ENCODE measurements at regions not wholly inside any gene's neighbourhood (a gene's known extent, or its start where the extent isn't known, plus 50 kb on each side); places are given as distances from the start of the nearest gene placed in this dataset.

DNA sequence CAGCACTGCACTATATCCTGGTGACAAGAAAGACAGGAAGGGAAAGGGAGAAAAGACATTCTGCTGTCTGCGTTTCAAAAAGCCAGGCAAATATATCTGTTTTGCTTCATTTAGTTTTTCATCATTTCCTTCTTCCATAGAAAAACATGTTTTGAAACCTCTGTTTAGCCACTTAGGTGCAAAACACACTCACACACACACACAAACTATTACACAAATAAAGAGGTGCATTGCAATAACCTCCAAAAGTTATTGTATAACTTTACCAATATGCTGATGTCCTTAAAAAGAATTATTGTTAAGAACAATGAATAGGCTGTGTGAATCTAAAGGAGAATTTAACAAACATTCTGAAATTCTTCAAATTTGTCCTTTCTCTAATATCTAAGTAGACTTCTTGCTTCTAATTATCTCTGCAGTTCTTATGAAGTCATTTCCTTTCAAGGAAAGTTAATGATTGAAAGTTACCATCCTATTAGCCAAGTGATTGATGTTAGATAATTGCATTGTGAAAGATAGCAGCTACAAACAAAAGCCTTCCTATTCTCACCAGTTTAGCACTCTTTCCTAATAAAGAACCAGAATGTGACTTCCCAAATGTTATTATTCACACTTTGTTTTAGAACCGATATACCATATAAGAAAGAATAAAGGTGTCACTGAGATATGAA is 516.7 kb downstream of the KCNJ3 start:
- H3K4me3 ChIP-seq (ENCODE audit: low read depth, low read length): no peak overlapping the region

DNA sequence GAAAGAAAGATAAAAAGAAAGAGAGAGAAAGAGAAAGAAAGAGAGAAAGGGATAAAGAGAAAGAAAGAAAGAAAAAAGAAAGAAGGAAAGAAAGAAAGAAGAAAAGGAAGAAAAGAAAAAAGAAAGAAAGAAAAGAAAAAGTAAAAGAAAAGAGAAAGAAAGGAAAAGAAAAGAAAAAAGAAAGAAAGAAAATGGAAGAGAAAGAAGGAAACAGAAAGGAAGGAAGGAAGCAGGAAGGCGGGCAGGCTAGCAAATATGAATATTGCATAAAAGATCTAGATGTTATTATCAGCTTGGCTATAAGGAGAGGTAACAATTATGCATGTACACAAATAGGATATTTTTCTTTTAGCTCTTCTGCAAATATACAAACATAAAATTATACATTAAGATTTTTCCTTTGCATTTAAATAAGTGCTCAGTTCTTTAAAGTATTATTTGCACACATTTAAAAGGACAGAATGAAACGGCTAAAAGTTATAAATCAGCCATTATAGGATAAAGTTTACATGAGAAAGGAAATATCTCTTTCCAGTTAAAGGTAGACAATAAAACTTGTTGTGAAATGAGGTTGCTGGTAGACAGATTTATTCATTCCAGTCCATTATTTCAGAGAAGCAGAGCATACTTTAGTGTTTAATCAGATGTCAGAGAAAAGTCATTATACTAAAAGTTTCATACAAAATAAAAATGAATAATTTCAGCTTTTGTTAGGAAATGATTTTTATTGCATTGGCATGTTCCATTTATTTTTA is 511.4 kb downstream of the KCNJ3 start:
- H3K4me3 ChIP-seq (ENCODE audit: low read depth, low read length): no peak overlapping the region

DNA sequence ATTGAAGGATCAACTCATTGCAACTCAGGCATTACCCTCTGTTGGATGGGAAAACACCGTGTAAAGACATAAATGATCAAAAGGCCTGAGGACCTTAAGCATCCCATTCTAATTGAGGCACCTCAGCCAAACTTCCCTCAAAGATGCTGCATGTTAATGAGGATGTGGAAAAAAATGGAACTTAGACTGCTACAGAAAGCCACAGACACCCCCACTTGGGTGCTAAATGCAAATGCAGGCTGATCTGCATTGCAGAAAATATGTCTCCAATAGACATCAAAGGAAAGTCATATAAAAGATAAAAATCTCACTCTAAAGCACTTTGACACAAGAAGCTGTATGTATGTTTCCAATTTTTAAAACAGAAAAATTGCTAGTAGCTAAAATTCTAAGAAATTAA is 504.7 kb downstream of the KCNJ3 start:
- no peak overlapping the region for H3K4me3 ChIP-seq (ENCODE audit: low read depth, low read length)

DNA sequence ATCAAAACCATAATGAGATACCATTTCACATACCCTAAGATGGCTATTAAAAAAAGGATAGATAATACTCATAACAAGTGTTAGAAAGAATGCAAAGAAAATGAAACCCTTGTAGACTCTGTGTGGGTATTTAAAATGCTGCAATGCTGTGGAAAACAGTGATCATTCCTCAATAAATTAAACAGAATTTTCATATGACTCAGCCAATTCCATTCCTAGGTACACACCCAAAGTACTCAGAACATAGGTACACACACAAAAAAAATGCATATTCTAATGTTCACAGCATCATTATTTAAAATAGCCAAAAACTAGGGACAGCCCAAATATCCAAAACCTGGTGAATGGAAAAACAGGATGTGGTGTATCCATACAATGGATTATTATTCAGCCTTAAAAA is 502.3 kb downstream of the KCNJ3 start:
- H3K4me3 ChIP-seq (ENCODE audit: low read depth, low read length): no peak overlapping the region

DNA sequence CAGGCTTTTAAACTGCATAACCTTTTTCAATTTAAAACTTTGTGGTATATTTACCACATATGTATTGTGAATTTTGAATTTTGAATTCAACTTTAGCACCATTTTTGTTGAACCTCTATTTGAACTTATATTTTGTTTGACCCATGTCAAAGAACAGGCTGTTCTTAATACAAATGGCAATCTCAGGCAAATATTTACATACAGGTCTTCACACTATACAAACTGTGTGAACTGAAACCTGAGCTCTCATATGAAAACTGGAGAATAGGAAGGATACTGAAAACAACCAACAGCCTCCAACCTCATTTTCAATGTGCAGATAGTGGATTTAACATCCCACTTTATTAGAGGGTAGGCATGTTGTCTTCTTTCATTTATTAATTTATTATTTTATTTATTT is 491.8 kb downstream of the KCNJ3 start:
- H3K4me3 ChIP-seq (ENCODE audit: low read depth, low read length): no peak overlapping the region

DNA sequence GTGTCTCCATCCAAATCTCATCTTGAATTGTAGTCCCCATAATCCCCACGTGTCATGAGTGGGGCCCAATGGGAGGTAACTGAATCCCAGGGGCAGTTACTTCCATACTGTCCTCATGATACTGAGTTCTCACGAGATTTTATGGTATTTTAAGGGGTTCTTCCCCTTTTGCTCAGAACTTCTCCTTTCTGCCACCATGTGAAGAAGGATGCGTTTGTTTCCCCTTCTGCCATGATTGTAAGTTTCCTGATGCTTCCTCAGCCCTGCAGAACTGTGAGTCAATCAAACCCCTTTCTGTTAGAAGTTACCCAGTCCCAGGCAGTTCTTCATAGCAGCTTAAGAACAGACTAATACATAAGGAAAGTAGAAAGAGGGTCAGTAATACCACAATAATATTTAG is 480.4 kb downstream of the KCNJ3 start:
- no peak overlapping the region for H3K4me3 ChIP-seq (ENCODE audit: low read depth, low read length)

DNA sequence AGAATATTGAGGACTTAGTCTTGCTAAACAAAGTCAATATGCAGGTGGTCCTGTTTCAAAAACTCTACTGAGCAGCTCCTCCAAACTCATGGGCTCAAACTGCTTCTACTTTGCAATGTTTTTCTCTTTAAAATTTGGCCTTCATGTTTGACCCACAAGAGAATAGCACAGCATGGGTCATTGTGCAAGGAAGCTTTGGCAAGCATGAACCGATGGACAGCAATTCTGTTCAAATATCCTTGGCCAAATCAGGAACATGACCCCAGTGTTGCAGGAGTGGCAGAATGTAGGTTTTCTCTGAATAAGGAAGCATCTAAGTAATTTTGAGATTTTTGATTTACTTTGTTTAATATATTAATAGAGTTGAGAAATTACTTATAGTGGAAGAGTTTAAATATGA is 477.9 kb downstream of the KCNJ3 start:
- H3K4me3 ChIP-seq (ENCODE audit: low read depth, low read length): no peak overlapping the region

DNA sequence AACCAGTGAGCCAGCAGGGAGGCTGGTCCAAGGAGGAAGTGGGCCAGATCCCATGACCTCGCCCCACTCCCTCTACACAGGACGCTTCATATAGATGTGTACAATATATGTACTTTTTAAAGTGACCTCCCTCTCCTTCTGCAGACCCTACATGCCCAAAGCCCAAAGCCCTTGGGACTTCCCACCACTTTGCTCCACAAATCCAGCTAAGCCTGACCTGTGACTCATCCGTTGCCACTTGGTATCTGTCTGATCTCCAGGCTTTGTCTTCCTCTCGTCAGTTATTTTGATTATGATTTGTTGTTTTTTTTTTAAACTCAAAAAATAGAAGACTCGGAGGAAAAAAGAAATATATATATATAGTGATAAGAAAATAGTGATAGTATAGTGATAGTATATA is 470.8 kb downstream of the KCNJ3 start:
- no peak overlapping the region for H3K4me3 ChIP-seq (ENCODE audit: low read depth, low read length)

DNA sequence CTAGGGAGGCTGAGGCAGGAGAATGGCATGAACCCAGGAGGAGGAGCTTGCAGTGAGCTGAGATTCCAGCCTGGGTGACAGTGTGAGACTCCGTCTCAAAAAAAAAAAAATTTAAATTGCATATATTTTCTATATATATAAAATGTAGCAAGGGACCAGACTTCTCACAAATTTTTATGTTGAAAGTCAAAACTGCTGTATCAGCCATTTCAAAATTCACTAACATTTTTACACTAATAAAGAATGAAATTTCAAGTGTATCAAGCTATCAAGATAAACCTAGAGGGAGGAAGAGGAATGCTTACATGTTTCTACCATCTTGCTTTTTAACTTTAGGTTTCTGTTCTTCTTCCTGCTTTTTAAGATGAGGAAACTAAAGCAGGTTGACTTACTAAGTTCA is 464.0 kb downstream of the KCNJ3 start:
- H3K4me3 ChIP-seq (ENCODE audit: low read depth, low read length): no peak overlapping the region

DNA sequence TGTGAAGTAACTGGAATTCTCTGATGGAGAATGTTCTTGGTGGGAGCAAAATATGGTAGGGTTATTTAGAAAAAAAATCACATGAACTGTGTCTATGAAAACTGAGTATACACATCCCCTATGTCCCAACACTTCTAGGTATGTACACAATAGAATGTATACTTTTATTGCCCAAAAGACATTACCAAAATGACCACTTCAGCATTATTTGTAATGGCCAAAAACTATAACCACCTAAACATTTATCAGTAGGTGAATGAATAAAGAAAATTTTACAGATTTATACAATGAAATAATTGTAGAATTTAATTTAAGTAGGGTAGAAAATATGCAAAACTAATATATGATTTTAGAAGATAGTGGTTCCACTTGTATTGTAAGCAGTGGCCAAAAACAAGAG is 462.8 kb downstream of the KCNJ3 start:
- H3K4me3 ChIP-seq (ENCODE audit: low read depth, low read length): no peak overlapping the region

DNA sequence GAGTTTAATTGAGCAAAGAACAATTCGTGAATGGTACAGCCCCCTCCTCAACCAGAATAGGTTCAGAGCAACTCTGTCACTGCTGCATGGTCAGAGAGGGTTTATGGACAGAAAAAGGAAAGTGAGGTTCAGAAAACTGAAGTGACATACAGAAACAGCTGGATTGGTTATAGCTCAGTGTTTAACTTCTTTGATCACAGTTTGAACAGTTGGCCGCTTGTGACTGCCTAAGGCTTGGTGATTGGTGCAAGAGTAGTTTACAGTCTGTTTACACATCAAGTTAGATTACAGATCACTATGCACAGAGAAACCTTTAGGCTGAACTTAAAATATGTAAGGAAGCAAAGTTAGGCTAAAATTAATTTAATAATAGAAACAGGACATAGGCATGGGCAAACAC is 459.2 kb downstream of the KCNJ3 start:
- H3K4me3 ChIP-seq (ENCODE audit: low read depth, low read length): no peak overlapping the region

DNA sequence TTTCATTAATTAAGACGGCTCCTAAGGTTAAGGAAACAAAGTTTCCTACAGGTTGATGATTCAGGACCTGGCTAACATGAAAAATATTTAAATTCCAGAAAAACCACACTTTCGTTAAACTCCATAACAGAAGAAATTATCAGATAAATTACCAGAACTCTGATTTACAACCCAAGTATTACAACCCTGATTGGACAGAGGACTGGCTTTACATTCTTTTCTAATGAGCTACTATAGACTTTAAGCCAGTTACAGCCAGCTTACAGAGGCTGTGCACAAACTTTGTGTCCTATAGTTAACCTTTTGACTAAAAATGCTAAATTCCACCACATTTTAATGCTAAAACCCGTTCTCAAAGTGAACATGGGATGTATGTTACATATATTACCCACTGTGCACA is 458.6 kb downstream of the KCNJ3 start:
- no peak overlapping the region for H3K4me3 ChIP-seq (ENCODE audit: low read depth, low read length)

DNA sequence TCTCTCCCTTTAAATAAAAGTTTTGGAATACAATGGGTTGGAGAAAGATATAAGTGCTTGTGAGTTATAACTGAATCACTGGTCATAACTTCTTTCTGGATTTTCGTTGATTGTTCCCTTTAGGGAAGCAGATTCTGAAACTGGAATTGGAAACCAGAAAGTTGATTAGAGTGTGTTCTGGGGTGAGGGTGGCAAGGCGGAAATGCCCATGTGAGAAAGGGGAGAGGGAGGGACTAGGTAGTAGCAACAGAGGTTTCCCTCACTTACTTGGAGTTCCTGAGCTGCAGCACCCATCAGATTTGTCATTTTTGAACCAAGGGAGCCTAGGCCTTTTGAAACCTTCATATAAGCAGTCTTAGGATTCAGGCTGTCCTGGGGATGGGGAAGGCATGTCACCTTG is 453.4 kb downstream of the KCNJ3 start:
- no peak overlapping the region for H3K4me3 ChIP-seq (ENCODE audit: low read depth, low read length)

DNA sequence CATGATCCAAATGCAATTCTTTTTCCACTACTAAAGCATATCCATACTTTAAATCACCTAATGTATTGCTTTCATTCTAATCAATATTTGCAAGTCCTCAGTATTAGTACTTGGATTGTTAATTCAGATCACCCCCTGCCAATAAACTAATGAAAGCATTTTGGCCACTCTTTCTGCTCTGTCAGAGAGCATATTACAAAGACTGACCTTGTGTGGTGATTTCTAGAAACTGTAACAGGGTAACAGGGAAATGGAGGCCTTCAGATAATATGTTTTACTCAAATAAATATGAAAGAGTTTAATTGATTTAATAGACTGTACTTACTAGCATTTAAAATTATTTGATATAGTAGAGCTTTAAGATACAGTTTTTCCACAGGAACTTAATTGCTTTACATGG is 453.0 kb downstream of the KCNJ3 start:
- H3K4me3 ChIP-seq (ENCODE audit: low read depth, low read length): no peak overlapping the region

DNA sequence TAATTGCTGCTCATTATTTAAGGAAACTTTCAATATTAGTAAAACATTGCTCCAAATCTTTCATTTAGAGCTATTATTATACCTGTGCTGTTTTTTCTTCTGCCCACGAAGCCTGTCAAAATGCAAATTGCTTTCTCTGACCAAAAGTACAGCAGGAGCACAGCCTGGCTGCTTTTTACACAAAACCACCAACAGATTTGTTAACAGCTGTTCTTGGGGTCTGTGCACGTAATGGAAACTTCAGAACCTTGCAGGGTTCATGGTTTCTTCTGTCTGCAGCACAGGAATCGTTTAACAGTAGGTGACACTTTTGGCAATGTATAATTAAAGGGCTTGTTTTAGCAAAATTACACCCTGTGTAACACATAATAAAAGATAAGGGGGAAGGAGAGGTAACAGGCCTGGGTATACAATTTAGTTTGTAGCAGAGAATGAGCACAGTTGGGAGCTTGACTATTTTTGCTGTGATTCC is 447.3 kb downstream of the KCNJ3 start:
- no peak overlapping the region for H3K4me3 ChIP-seq (ENCODE audit: low read depth, low read length)

DNA sequence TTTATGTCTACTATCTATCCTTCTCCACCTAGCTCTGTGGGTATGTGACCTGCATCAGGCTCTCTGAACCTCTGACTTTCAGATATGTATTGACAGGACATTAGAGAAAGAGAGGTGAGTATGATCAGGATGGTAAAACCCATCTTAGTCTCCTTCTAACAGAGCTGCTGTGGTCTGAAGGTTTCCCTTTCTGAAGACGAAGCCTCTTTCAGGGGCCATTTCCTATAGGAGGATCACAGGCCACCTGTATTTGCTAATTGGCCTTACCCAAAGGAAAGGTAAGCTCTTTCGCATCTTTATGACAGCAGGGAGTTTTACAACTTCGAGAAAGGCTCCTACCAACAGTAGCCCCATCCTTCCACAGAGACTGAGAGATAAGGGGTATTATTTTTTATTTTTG is 442.9 kb downstream of the KCNJ3 start:
- no peak overlapping the region for H3K4me3 ChIP-seq (ENCODE audit: low read depth, low read length)

DNA sequence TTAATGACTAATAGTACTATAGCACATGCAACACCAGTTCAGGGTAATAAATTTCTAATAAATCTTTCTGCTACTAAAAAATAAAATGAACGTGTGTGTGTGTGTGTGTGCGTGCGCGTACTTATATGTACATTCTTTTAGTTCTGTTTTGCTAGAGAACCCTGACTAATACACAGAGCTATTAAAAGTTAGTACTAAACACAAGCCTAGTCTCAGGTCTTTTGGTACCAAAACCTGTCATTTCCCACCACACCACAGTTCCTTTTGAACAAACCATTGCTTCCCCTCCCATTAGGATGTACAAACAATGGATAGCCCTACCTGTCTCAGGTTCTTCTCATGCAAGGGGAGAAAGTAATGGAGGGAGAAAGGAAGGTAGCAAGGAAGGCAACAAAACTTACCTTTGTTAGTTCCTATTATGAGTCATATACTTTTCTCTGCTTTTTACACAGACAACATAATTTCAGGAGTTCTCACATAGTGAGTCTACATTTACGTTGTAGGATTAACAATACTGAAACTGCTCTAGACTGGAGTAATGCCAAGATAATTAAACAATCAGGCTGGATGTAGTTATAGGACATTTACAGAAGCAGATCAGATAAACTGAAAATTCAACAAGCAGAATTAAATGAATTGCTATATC is 427.2 kb downstream of the KCNJ3 start:
- no peak overlapping the region for H3K4me3 ChIP-seq (ENCODE audit: low read depth, low read length)

DNA sequence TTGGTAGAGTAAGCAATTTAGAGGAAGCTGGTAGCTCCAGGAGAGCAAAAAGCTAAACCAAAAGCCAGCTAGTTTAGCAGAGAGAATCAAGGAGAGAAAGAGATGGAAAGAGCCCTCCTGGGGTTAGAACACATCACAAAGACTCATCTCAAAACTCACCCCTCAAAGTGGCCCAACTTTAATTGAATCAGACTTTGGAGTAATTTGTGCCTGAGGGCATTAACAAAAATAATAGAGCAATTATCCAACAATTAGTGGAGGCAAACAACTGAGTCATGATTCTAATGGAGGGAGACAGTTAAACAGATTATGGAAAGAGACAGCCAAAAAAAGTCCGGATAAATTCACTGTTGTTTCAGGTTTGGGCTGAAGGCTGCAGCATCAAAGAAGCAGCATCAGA is 417.4 kb downstream of the KCNJ3 start:
- H3K4me3 ChIP-seq (ENCODE audit: low read depth, low read length): no peak overlapping the region

DNA sequence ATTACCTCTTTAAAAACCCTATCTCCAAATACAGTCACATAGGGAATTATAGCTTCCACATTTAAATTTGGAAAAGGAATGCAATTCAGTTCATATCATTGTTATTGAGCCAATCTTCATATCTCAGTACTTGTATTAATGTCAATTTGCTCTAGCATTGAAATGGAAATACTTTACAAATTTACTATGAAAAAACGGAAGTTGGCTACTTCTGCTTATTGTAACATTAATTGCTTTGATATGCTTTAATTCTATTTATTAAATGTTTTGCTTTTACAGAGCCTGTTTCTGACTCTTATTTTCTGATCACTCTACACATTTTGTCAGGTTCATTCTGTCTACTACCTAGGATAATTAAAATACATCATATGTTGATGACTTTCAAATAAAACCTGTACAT is 412.6 kb downstream of the KCNJ3 start:
- no peak overlapping the region for H3K4me3 ChIP-seq (ENCODE audit: low read depth, low read length)

DNA sequence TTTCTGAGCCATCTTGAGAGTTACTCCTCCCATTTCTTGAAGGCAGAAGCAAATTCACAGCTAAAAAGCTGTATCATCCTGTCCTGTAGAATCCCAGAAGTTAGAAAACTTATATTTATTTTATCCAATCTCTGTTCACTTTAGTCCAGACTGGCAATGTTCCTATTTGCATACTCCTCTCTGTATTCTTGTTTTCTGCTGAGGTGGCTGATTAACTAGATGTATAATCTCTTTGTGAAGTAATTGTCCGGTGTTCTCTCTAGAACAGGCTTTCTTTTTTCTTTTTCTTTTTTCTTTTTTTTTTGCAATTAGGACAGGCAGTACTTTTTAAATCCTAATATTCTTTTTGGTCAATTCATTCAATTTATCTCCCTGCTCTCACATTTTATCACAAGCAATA is 411.0 kb downstream of the KCNJ3 start:
- H3K4me3 ChIP-seq (ENCODE audit: low read depth, low read length): no peak overlapping the region

DNA sequence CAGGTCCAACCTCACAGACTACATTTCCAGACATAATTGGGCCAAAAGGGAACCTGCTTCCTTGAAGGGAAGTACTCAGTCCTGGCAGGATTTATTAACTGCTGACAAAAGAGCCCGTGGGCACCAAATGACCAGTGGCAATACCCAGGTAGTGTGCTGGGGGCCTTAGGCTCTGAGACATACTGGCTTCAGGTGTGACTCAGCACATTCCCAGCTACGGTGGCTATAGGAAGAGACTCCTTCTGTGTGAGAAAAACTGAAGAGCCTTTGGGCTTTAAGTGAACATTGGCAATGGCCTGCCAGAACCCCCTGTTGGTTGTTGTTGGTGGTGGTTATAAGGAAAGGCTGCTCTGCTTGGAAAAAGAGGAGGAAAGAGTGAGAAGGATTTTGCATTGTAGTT is 401.8 kb downstream of the KCNJ3 start:
- H3K4me3 ChIP-seq (ENCODE audit: low read depth, low read length): no peak overlapping the region

DNA sequence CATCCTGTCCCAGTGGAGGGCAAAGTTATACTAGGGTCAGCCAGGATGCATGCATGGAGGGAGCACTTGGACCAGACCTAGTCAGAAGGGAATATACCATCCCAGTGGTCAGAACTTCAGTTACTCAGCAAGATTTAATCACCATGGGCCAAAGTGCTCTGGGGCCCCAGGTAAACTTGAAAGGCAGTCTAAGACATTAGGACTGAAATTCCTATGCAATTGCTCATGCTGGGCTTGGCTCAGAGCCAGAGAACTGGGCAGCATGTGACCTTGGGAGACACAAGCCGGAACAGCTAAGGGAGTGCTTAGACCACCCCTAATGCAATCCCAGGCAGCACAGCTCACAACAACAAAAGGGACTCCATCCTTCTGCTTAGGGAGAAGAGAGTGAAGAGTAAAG is 401.3 kb downstream of the KCNJ3 start:
- no peak overlapping the region for H3K4me3 ChIP-seq (ENCODE audit: low read depth, low read length)

All from iPS-11a (cell line).